Motor neuron (in vitro differentiated cells): ENCODE measurements at regions not wholly inside any gene's neighbourhood (a gene's known extent, or its start where the extent isn't known, plus 50 kb on each side); places are given as distances from the start of the nearest gene placed in this dataset.
"Not testable (repeated sequence)": the region's sequence is repeated elsewhere in the genome, so short reads cannot be mapped to it uniquely, and the experiment has no call there.

Experiments
- ATAC-seq, 8 experiments: fragments of 200-7000 bp; cut with Tn5 transposase; replicated peaks in 6 of 8; 2 replicates each; pipeline ENCODE4 v1.8.0; 2021; ENCODE audit warnings: mild to moderate bottlenecking in 8 of 8, moderate library complexity in 8 of 8
- H3K27ac ChIP-seq, 2 donors: fragments of 250-450 bp; sonication (Bioruptor Pico); 2 replicates each; pipeline ENCODE4 v1.9.0; 2021; ENCODE audit warnings: antibody characterized with exemption in 2 of 2, mild to moderate bottlenecking in 2 of 2, moderate library complexity in 1 of 2
- H3K4me1 ChIP-seq, 2 donors: fragments of 250-450 bp; sonication (Bioruptor Pico); replicated peaks in 1 of 2; 2 replicates each; pipeline ENCODE4 v1.6.1; 2021; ENCODE audit warnings: antibody characterized with exemption in 2 of 2, mild to moderate bottlenecking in 2 of 2, moderate library complexity in 1 of 2
- H3K4me3 ChIP-seq, 5 donors: fragments of 250-450 bp; sonication (Bioruptor Pico); 2 replicates each; pipeline ENCODE4 v1.9.0; 2021; ENCODE audit warnings: antibody characterized with exemption in 5 of 5, mild to moderate bottlenecking in 5 of 5, moderate library complexity in 4 of 5
- WGBS, 10 experiments: fragments of 450-650 bp; shearing (Covaris generic); methylation state at CpG; one replicate each; pipeline ENCODE4 v1.0.0; 2022; 5-methylcytosine and 5-hydroxymethylcytosine counted together
- in situ Hi-C, 9 experiments: fragments of 400-800 bp; cut with MboI; loops; one replicate each; pipeline ENCODE4 v1.15.0; 2021; ENCODE audit warnings: low sequenced_read_pairs in 9 of 9, low pct_unique_long_range_greater_than_20kb in 2 of 9; ENCODE audit not compliant: unreplicated experiment in 9 of 9

- ATAC-seq = no peak
- Histone ChIP-seq H3K4me3 (no peak overlapping the region), H3K4me1 (no peaks in the 10 kb centered on the region), H3K27ac (no peak overlapping the region)
- in situ Hi-C loops = no loop called here
- 0 to 100% (median 82%) methylated on average over 1 of the region's 1 CpG; no CpG with 5 or more reads in 1 of the 10 experiments for WGBS, 10 experiments
Measured at GRCh38 chr4:95779447-95779846, 60.4 kb upstream of the PDHA2 start.

DNA sequence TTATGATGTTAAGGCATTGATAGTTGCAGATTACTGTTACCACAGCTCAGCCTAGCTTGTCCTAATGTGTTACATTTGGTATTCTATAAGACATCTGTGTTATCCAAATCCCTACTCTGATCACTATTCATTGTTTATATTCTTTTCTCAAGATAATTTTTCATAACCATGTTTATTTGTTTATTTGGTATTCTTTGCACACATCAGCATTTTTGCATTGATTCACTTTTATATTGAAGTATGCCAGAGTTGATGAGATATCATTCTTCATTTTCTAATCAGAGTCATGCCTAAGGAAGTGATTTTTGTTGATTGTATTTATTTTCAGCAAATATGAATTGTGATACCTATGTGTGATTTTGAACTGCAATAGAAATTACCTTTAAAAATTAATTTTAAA, 61.2 kb upstream of the PDHA2 start:
- in situ Hi-C loops = no loop called here
- ATAC-seq = no peak
- no peak overlapping the region for H3K27ac ChIP-seq
- no peak overlapping the region for H3K4me3 ChIP-seq
- no peaks in the 10 kb centered on the region for H3K4me1 ChIP-seq

DNA sequence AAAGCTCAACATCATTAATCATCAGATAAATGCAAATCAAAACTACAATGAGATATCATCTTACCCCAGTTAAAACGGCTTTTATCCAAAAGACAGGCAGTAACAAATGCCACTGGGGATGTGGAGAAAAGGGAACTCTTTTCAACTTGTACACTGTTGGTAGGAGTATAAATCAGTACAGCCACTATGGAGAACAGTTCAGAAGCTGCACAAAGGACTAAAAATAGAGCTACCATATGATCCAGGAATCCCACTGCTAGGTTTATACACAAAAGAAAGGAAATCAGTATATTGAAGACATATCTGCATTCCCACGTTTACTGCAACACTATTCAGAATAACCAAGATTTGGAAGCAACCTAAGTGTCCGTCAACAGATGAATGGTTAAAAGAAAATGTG, 69.3 kb upstream of the PDHA2 start:
- H3K27ac ChIP-seq, H3K4me1 ChIP-seq, H3K4me3 ChIP-seq, in situ Hi-C loops: not testable (repeated sequence)
- 3 to 90% (median 62%) methylated on average over 1 to 3 of the region's 3 CpGs; no CpG with 5 or more reads in 1 of the 10 experiments for WGBS, 10 experiments
- peak in 5 of 8 experiments; percentile 27 to 78 (median 53) for ATAC-seq

DNA sequence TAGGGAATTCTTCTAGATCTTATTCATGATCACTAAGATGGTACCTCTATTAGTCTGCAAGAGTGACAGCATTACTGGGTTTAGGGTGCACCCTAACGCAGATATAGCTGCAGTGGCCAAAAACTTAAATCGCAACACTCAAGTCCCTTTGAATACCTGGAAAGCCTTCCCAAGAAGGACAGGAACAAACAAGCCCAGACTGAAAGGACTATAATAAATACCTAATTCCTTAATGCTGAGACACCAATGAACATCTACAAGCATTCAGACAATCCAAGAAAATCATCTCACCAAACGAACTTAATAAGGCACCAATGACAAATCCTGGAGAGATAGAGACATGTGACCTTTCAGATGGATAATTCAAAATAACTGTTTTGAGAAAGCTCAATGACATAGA, 74.9 kb upstream of the PDHA2 start:
- H3K4me3 ChIP-seq = no peak overlapping the region
- no peaks in the 10 kb centered on the region for H3K4me1 ChIP-seq
- in situ Hi-C loops = no loop called here
- ATAC-seq = no peak
- H3K27ac ChIP-seq = no peak overlapping the region
- 0 to 81% (median 32%) methylated on average over 1 to 3 of the region's 3 CpGs; no CpG with 5 or more reads in 2 of the 10 experiments for WGBS, 10 experiments

GRCh38 chr4:95761871-95762270, 78.0 kb upstream of the PDHA2 start:
- in situ Hi-C loops = no loop called here

DNA sequence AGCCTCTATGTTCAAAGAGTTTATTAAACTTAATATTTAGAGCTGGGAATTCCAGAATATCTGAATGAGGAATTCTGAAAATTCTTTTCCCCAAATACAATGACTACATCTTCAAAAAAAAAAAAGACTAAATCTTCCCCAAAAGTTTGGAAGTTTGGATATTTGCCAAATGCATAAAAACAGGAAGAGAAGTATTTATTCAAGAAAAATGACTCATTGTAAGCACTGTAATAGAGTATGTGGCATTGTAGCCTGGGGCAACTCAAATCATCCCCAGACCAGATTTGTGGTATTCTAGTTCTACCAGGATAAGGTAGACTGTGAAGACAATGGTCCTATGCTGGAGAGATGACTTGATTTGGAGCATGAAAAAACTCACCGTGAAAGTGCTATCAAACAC, 78.5 kb upstream of the PDHA2 start:
- ATAC-seq = peak in 2 of 8 experiments; percentile 49 to 59
- in situ Hi-C loops = no loop called here
- WGBS, 10 experiments = 0 to 100% (median 94%) methylated on average over 1 of the region's 1 CpG; no CpG with 5 or more reads in 4 of the 10 experiments
- Histone ChIP-seq H3K27ac (no peak overlapping the region), H3K4me3 (no peak overlapping the region), H3K4me1 (no peaks in the 10 kb centered on the region)

More at GRCh38 chr4:95761871-95762270, 78.0 kb upstream of the PDHA2 start:
- no peak for ATAC-seq
- 13 to 100% (median 89%) methylated on average over 1 to 3 of the region's 3 CpGs; no CpG with 5 or more reads in 1 of the 10 experiments for WGBS, 10 experiments
- Histone ChIP-seq H3K27ac (no peak overlapping the region), H3K4me3 (no peak overlapping the region), H3K4me1 (no peaks in the 10 kb centered on the region)

GRCh38 chr4:95760646-95761045, 79.2 kb upstream of the PDHA2 start:
- H3K4me3 ChIP-seq, ATAC-seq, in situ Hi-C loops, H3K27ac ChIP-seq, H3K4me1 ChIP-seq: not testable (repeated sequence)
- WGBS, 10 experiments = 0 to 33% (median 20%) methylated on average over 1 of the region's 1 CpG; no CpG with 5 or more reads in 5 of the 10 experiments

DNA sequence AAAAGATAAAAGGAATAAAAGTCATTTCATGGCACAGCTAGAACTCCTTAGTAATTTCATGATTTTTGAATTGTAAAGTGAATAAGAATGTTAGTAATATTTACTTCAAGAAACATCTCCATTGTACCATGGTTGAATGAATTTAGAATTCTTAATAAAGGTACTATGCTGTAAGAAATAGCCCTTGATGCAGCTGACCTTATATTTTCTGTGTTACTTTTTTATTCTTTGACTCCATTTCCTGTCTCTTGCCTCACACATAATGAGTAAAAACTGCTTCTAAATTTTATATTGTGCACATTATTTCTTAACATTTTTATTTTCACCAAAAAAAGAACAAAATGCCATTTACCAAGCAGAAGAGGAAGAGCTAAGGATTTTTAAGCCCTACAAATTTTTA, 81.9 kb upstream of the PDHA2 start:
- in situ Hi-C loops = no loop called here
- ATAC-seq = no peak
- Histone ChIP-seq H3K4me3 (no peak overlapping the region), H3K4me1 (no peaks in the 10 kb centered on the region), H3K27ac (no peak overlapping the region)

DNA sequence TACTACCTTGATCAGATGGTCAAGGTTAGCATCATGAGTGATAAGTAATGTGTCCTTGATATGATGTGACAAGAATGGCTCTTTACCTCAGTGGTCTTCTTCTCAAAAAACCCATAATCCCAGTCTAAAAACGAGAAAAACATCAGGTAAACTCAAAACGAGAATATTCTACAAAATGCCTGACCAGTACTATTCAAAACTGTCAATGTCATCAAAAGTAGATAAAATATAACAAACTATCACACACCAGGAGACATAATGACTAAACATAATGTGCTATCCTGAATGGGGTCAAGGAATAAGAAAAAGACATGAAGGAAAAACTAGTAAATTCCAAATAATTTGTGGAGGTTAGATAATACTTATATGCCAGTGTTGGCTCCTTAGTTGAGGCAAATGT, 85.2 kb upstream of the PDHA2 start:
- WGBS, 10 experiments = 0 to 100% (median 75%) methylated on average over 1 to 2 of the region's 2 CpGs
- H3K4me1 ChIP-seq = no peaks in the 10 kb centered on the region
- in situ Hi-C loops = no loop called here
- no peak overlapping the region for H3K4me3 ChIP-seq
- no peak for ATAC-seq
- H3K27ac ChIP-seq = no peak overlapping the region

DNA sequence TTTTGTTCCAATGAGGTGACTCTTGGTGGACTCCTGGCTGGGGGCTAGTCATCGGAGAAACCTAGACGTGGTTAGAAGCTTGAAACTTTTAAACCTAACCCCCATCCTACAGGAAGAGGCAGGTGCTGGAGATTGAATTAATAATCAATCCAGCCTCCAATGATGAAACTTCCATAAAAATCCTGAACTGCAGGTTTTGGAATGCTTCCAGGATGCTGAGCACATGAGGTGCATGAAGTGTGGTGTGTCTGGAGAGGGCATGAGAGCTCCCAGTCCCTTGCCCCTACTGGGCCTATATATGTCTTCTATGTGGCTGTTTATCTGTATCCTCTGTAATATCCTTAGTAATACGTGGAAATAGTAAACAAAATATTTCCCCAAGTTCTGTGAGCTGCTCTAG, 90.7 kb upstream of the PDHA2 start:
- H3K4me1 ChIP-seq = no peaks in the 10 kb centered on the region
- in situ Hi-C loops = no loop called here
- no peak overlapping the region for H3K4me3 ChIP-seq
- WGBS, 10 experiments = 10 to 100% (median 66%) methylated on average over 1 to 3 of the region's 3 CpGs; no CpG with 5 or more reads in 2 of the 10 experiments
- H3K27ac ChIP-seq = no peak overlapping the region
- no peak for ATAC-seq

- no peak overlapping the region for H3K4me3 ChIP-seq
- H3K4me1 ChIP-seq = no peaks in the 10 kb centered on the region
- in situ Hi-C loops = no loop called here
- no peak overlapping the region for H3K27ac ChIP-seq
- ATAC-seq = no peak
Measured at GRCh38 chr4:95742872-95743271, 97.0 kb upstream of the PDHA2 start.

- ATAC-seq = no peak
- no peak overlapping the region for H3K4me3 ChIP-seq
- no peak overlapping the region for H3K27ac ChIP-seq
- 0 to 89% (median 46%) methylated on average over 1 of the region's 1 CpG; no CpG with 5 or more reads in 2 of the 10 experiments for WGBS, 10 experiments
- H3K4me1 ChIP-seq = no peaks in the 10 kb centered on the region
- in situ Hi-C loops = no loop called here
Measured at GRCh38 chr4:95742179-95742578, 97.7 kb upstream of the PDHA2 start.

GRCh38 chr4:95732061-95732460, 107.8 kb upstream of the PDHA2 start:
- peak in 5 of 8 experiments; percentile 87 to 97 (median 94) for ATAC-seq

DNA sequence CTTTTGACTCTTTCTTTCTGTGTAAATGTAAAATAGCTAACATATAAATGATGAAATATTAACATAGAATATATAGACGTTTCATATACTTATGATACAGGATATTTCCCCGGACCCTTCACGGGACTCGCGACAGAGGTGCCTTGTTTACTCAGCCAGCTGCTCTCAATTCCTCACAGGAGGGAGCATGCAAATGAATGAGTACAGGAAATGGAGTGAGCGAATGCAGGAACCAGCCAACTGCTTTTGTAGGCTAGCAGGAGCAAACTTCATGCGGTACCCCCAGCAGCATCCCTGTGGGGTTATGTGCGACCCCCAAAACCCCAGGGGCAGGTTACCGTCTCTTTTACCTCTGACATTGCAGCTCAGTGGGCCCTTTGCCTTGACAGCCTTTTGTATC, 110.3 kb upstream of the PDHA2 start:
- no peak overlapping the region for H3K4me3 ChIP-seq
- H3K4me1 ChIP-seq = peaks cover 4 to 6% of the 10 kb centered on the region in 2 donors
- no peak for ATAC-seq
- 15 to 64% (median 50%) methylated on average over 4 to 9 of the region's 9 CpGs; no CpG with 5 or more reads in 4 of the 10 experiments for WGBS, 10 experiments
- H3K27ac ChIP-seq = no peak overlapping the region
- in situ Hi-C loops = no loop called here

More at GRCh38 chr4:95732061-95732460, 107.8 kb upstream of the PDHA2 start:
- Histone ChIP-seq H3K27ac (no peak overlapping the region), H3K4me3 (no peak overlapping the region), H3K4me1 (no peaks in the 10 kb centered on the region)
- in situ Hi-C loops = no loop called here
